Prostate gland (tissue), 2 donors: ENCODE measurements at regions not wholly inside any gene's neighbourhood (a gene's known extent, or its start where the extent isn't known, plus 50 kb on each side); places are given as distances from the start of the nearest gene placed in this dataset.

Source experiments
- CTCF ChIP-seq, 4 experiments: fragments of 200-600 bp in 2 of 4; fragments of 450-650 bp in 2 of 4; sonication (generic) in 2 of 4; IDR thresholded peaks; 1 replicate in 3 of 4; 2 replicates in 1 of 4; pipeline ENCODE4 v1.5.1; 2016 to 2019; ENCODE audit warnings: antibody characterized with exemption in 4 of 4, mild to moderate bottlenecking in 2 of 4, moderate library complexity in 2 of 4
- POLR2A ChIP-seq: fragments of 450-650 bp; IDR thresholded peaks from one replicate; pipeline ENCODE4 v1.6.1; 2016; ENCODE audit warnings: antibody characterized with exemption, mild to moderate bottlenecking

- TF ChIP-seq CTCF (IDR thresholded peaks at IDR 0.05): no peak
- no peak for TF ChIP-seq POLR2A
Observed at GRCh38 chr5:67752357-67752708, 463.2 kb upstream of the PIK3R1 start.
